ENCODE measurements at regions not wholly inside any gene's neighbourhood (a gene's known extent, or its start where the extent isn't known, plus 50 kb on each side); places are given as distances from the start of the nearest gene placed in this dataset.
A peak's percentile ranks its signal among the peaks of the same experiment; 100 is the strongest.

DNA sequence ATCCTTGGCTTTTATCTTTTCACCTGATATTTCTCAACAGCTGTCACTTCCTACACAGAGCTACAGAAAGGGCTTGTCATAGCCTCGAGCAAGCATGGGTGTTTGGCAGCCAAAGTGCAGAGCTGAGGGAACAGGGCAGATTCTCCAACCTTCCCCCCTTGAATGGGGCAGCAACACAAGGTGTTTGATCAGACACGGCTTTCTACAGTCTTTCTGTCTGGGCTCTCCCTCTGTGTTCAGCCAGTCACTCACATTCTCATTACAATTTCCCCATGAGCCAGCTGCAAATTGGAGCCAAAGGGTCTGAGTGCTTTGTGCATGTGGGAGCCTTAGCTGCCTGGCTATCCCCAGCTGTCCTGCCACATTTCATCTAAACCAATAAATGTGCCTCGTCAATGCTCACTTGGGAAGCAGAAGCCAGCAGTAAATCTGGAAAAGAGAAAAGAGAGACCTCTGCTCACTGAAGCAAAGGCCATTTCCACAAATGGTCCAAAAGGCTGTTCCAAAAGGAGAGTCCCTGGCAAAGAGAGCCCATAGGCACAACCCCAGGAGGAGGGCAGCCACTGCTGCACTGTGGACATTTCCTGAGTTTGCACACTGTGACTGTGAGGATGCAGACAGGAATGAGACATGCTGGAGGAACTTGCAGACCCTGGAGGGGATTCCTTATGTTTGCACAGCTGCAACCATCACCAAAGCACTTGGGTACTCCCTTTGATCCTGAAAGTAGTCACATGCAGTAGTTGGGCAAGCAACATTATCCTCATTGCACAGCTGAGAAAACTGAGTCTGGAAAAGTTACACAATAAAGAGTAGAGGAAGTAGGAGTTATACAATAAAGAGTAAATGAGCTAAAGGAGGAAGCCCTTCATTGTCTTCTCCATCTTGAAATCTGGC, 186.8 kb downstream of the FAM181B start:
- H2BK15ac ChIP-seq (ENCODE audit: low read length), result no peak overlapping the region
- H2BK5ac ChIP-seq (ENCODE audit: low read length), result no peak overlapping the region
- no peak overlapping the region for H2AFZ ChIP-seq (ENCODE audit: low read length)
- H3K18ac ChIP-seq (ENCODE audit: low read length), result no peak overlapping the region
- H2BK12ac ChIP-seq (ENCODE audit: low read length), result no peak overlapping the region
- no peaks in the 10 kb centered on the region for H3K79me1 ChIP-seq (ENCODE audit: low read depth, low read length)
- H3K14ac ChIP-seq (ENCODE audit: low read length), result no peak overlapping the region
- H3K9ac ChIP-seq (ENCODE audit: low read depth, low read length, poor library complexity), result no peak overlapping the region
- H3K9me3 ChIP-seq (replicated peaks in 1 of 2; ENCODE audit: control insufficient read depth in 2 of 2, insufficient read depth in 1 of 2, low read depth in 1 of 2, low read length in 2 of 2), result no peaks in the 10 kb centered on the region
- H3K36me3 ChIP-seq (replicated peaks in 1 of 2; ENCODE audit: control insufficient read depth in 2 of 2, insufficient read depth in 2 of 2, low read length in 2 of 2), result no peaks in the 10 kb centered on the region
- no peaks in the 10 kb centered on the region for H3K27me3 ChIP-seq (ENCODE audit: control insufficient read depth in 3 of 3, insufficient read depth in 3 of 3, low read depth in 1 of 3, low read length in 3 of 3)
- H3K4me1 ChIP-seq (ENCODE audit: control insufficient read depth in 2 of 2, insufficient read depth in 1 of 2, low read depth in 1 of 2, low read length in 2 of 2), result no peaks in the 10 kb centered on the region
- H2AK5ac ChIP-seq (ENCODE audit: low read depth, low read length), result no peak overlapping the region
- H4K91ac ChIP-seq (ENCODE audit: low read depth, low read length, poor library complexity), result no peak overlapping the region
- H3K4ac ChIP-seq (ENCODE audit: low read length), result no peak overlapping the region
- H3K4me3 ChIP-seq (ENCODE audit: low read length in 2 of 2), result peak overlapping the region in 1 of 2 donors; percentile 52
- H3K27ac ChIP-seq (replicated peaks; ENCODE audit: low read length), result no peak overlapping the region
- H4K8ac ChIP-seq (ENCODE audit: low read depth, low read length), result no peak overlapping the region
- no CpG with 5 or more reads among the region's 3 CpGs for WGBS, 2 donors (ENCODE audit: extremely low coverage in 2 of 2, insufficient read length in 2 of 2, insufficient replicate concordance in 1 of 2)
- DNase-seq (ENCODE audit: low spot score), result no peak
- H3K4me2 ChIP-seq (ENCODE audit: insufficient read depth, low read length, poor library complexity, severe bottlenecking), result no peak overlapping the region
- H2BK120ac ChIP-seq (ENCODE audit: low read depth, low read length), result no peak overlapping the region
- H3K23ac ChIP-seq (ENCODE audit: low read depth, low read length, poor library complexity), result no peak overlapping the region

DNA sequence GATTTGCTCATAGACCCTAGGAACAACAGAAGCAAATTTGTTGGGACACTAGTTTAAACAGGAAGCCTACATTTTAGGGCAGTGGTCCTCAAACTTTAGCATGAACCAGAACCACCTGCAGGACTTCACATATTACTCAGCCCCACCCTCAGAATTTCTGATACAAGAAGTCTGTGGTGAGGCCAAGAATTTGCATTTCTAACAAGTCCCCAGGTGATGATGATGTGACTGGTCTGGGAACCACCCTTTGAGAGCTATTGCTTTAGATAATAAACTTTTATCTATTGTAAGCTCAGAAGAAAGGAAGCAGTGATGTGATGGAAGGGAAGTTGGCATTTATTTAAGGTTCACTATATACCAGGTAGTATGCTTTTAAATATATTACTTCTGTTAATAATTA, 194.0 kb downstream of the FAM181B start:
- H2AK5ac ChIP-seq (ENCODE audit: low read depth, low read length), result no peak overlapping the region
- H3K4ac ChIP-seq (ENCODE audit: low read length), result no peak overlapping the region
- no peaks in the 10 kb centered on the region for H3K36me3 ChIP-seq (replicated peaks in 1 of 2; ENCODE audit: control insufficient read depth in 2 of 2, insufficient read depth in 2 of 2, low read length in 2 of 2)
- no peaks in the 10 kb centered on the region for H3K9me3 ChIP-seq (replicated peaks in 1 of 2; ENCODE audit: control insufficient read depth in 2 of 2, insufficient read depth in 1 of 2, low read depth in 1 of 2, low read length in 2 of 2)
- H3K14ac ChIP-seq (ENCODE audit: low read length), result no peak overlapping the region
- H4K91ac ChIP-seq (ENCODE audit: low read depth, low read length, poor library complexity), result no peak overlapping the region
- H2AFZ ChIP-seq (ENCODE audit: low read length), result no peak overlapping the region
- H3K23ac ChIP-seq (ENCODE audit: low read depth, low read length, poor library complexity), result no peak overlapping the region
- no peaks in the 10 kb centered on the region for H3K79me1 ChIP-seq (ENCODE audit: low read depth, low read length)
- no peak overlapping the region for H3K4me3 ChIP-seq (ENCODE audit: low read length in 2 of 2)
- H3K9ac ChIP-seq (ENCODE audit: low read depth, low read length, poor library complexity), result no peak overlapping the region
- no peaks in the 10 kb centered on the region for H3K4me1 ChIP-seq (ENCODE audit: control insufficient read depth in 2 of 2, insufficient read depth in 1 of 2, low read depth in 1 of 2, low read length in 2 of 2)
- no peak overlapping the region for H3K4me2 ChIP-seq (ENCODE audit: insufficient read depth, low read length, poor library complexity, severe bottlenecking)
- no peak overlapping the region for H2BK120ac ChIP-seq (ENCODE audit: low read depth, low read length)
- no peak overlapping the region for H4K8ac ChIP-seq (ENCODE audit: low read depth, low read length)
- no peak overlapping the region for H3K27ac ChIP-seq (replicated peaks; ENCODE audit: low read length)
- H2BK5ac ChIP-seq (ENCODE audit: low read length), result no peak overlapping the region
- no peak for DNase-seq (ENCODE audit: low spot score)
- H3K18ac ChIP-seq (ENCODE audit: low read length), result no peak overlapping the region
- H2BK12ac ChIP-seq (ENCODE audit: low read length), result no peak overlapping the region
- no peaks in the 10 kb centered on the region for H3K27me3 ChIP-seq (ENCODE audit: control insufficient read depth in 3 of 3, insufficient read depth in 3 of 3, low read depth in 1 of 3, low read length in 3 of 3)
- H2BK15ac ChIP-seq (ENCODE audit: low read length), result no peak overlapping the region

GRCh38 chr11:82536706-82537105, 197.0 kb downstream of the FAM181B start:
- WGBS, 2 donors (ENCODE audit: extremely low coverage in 2 of 2, insufficient read length in 2 of 2, insufficient replicate concordance in 1 of 2), result no CpG with 5 or more reads among the region's 3 CpGs
- no peaks in the 10 kb centered on the region for H3K4me1 ChIP-seq (ENCODE audit: control insufficient read depth in 2 of 2, insufficient read depth in 1 of 2, low read depth in 1 of 2, low read length in 2 of 2)
- no peak overlapping the region for H3K23ac ChIP-seq (ENCODE audit: low read depth, low read length, poor library complexity)

DNA sequence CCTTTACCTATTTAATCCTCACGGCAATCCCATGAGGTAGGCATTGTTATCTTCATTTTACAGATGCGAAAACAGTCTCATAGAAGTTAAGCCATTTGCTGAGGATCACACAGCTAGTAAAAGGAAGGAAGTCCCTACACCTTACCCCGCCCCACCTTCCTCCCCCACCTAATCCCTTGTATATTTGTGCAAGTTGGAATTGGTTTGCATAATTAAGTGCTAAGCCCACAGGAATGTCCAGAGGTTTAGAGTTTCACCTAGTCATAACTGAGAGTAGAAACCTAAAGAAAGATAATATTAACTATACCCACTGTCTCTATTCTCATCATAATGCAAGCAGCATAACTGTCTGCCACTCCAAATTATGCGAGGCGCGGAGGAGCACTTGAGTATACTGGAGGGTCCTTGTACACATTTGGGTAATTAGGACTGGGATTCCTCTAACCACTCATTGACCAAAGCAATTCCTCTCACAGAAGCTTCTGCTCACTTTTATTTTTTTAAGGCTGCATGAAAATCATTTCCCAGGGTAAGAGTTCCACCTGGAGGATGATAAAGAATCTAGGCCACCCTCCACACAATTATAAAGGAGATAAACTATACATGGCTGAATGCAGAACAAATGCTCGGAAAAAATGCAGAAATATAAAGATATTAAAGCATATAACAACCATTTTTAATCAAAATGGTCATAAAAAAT, 199.9 kb downstream of the FAM181B start:
- no CpG with 5 or more reads among the region's 7 CpGs for WGBS, 2 donors (ENCODE audit: extremely low coverage in 2 of 2, insufficient read length in 2 of 2, insufficient replicate concordance in 1 of 2)
- Histone ChIP-seq H2BK5ac (ENCODE audit: low read length) (no peak overlapping the region), H3K4me1 (ENCODE audit: control insufficient read depth in 2 of 2, insufficient read depth in 1 of 2, low read depth in 1 of 2, low read length in 2 of 2) (no peaks in the 10 kb centered on the region), H2BK120ac (ENCODE audit: low read depth, low read length) (no peak overlapping the region), H2BK15ac (ENCODE audit: low read length) (no peak overlapping the region), H2AFZ (ENCODE audit: low read length) (no peak overlapping the region), H2AK5ac (ENCODE audit: low read depth, low read length) (no peak overlapping the region), H3K14ac (ENCODE audit: low read length) (no peak overlapping the region), H4K91ac (ENCODE audit: low read depth, low read length, poor library complexity) (no peak overlapping the region), H3K4me2 (ENCODE audit: insufficient read depth, low read length, poor library complexity, severe bottlenecking) (no peak overlapping the region), H3K23ac (ENCODE audit: low read depth, low read length, poor library complexity) (no peak overlapping the region), H3K4me3 (ENCODE audit: low read length in 2 of 2) (no peak overlapping the region), H3K27ac (replicated peaks; ENCODE audit: low read length) (no peak overlapping the region), H2BK12ac (ENCODE audit: low read length) (no peak overlapping the region), H3K4ac (ENCODE audit: low read length) (no peak overlapping the region), H3K79me1 (ENCODE audit: low read depth, low read length) (no peaks in the 10 kb centered on the region), H4K8ac (ENCODE audit: low read depth, low read length) (no peak overlapping the region), H3K36me3 (replicated peaks in 1 of 2; ENCODE audit: control insufficient read depth in 2 of 2, insufficient read depth in 2 of 2, low read length in 2 of 2) (no peaks in the 10 kb centered on the region), H3K9me3 (replicated peaks in 1 of 2; ENCODE audit: control insufficient read depth in 2 of 2, insufficient read depth in 1 of 2, low read depth in 1 of 2, low read length in 2 of 2) (no peaks in the 10 kb centered on the region), H3K9ac (ENCODE audit: low read depth, low read length, poor library complexity) (no peak overlapping the region), H3K18ac (ENCODE audit: low read length) (no peak overlapping the region), H3K27me3 (ENCODE audit: control insufficient read depth in 3 of 3, insufficient read depth in 3 of 3, low read depth in 1 of 3, low read length in 3 of 3) (no peaks in the 10 kb centered on the region)
- no peak for DNase-seq (ENCODE audit: low spot score)

More at GRCh38 chr11:82536706-82537105, 197.0 kb downstream of the FAM181B start:
- no peak overlapping the region for H4K8ac ChIP-seq (ENCODE audit: low read depth, low read length)
- H3K27me3 ChIP-seq (ENCODE audit: control insufficient read depth in 3 of 3, insufficient read depth in 3 of 3, low read depth in 1 of 3, low read length in 3 of 3), result no peaks in the 10 kb centered on the region
- no peak overlapping the region for H3K27ac ChIP-seq (replicated peaks; ENCODE audit: low read length)
- no peak overlapping the region for H2AFZ ChIP-seq (ENCODE audit: low read length)
- no peak overlapping the region for H3K4ac ChIP-seq (ENCODE audit: low read length)
- no peak overlapping the region for H3K4me2 ChIP-seq (ENCODE audit: insufficient read depth, low read length, poor library complexity, severe bottlenecking)
- H3K9ac ChIP-seq (ENCODE audit: low read depth, low read length, poor library complexity), result no peak overlapping the region
- H3K9me3 ChIP-seq (replicated peaks in 1 of 2; ENCODE audit: control insufficient read depth in 2 of 2, insufficient read depth in 1 of 2, low read depth in 1 of 2, low read length in 2 of 2), result no peaks in the 10 kb centered on the region
- no peak overlapping the region for H4K91ac ChIP-seq (ENCODE audit: low read depth, low read length, poor library complexity)
- no peak for DNase-seq (ENCODE audit: low spot score)
- no peak overlapping the region for H3K18ac ChIP-seq (ENCODE audit: low read length)
- no peak overlapping the region for H2BK15ac ChIP-seq (ENCODE audit: low read length)
- no peak overlapping the region for H3K14ac ChIP-seq (ENCODE audit: low read length)
- no peak overlapping the region for H3K4me3 ChIP-seq (ENCODE audit: low read length in 2 of 2)
- H3K79me1 ChIP-seq (ENCODE audit: low read depth, low read length), result no peaks in the 10 kb centered on the region
- H2BK12ac ChIP-seq (ENCODE audit: low read length), result no peak overlapping the region
- no peak overlapping the region for H2BK120ac ChIP-seq (ENCODE audit: low read depth, low read length)
- H3K36me3 ChIP-seq (replicated peaks in 1 of 2; ENCODE audit: control insufficient read depth in 2 of 2, insufficient read depth in 2 of 2, low read length in 2 of 2), result no peaks in the 10 kb centered on the region
- H2AK5ac ChIP-seq (ENCODE audit: low read depth, low read length), result no peak overlapping the region
- H2BK5ac ChIP-seq (ENCODE audit: low read length), result no peak overlapping the region
